ENCODE measurements at regions not wholly inside any gene's neighbourhood (a gene's known extent, or its start where the extent isn't known, plus 50 kb on each side); places are given as distances from the start of the nearest gene placed in this dataset.
A peak's percentile ranks its signal among the peaks of the same experiment; 100 is the strongest.
"Not testable (repeated sequence)": the region's sequence is repeated elsewhere in the genome, so short reads cannot be mapped to it uniquely, and the experiment has no call there.

DNA sequence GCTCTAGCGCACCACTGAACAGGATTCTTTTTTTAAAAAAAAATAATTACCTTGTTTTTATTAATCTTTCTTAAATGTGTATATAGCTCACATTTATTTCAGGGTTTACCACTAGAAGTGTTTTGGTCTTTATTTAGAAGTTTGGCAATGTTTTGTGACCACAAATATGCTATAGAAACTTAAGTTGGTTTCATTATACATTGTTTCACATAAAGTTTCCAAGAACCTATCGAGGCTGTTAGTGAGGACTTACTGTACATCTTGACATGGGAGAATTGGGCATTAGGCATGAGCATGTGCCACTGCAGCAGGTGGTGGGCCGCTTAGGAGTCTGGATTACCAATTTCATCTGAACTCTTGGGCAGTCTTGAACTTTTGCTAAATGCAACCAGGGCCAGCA lies 77.9 kb upstream of the TMEM164 start:
- DNase-seq (ENCODE audit: low read depth); H3K4me3 ChIP-seq (ENCODE audit: low read depth, low read length): not testable (repeated sequence)

DNA sequence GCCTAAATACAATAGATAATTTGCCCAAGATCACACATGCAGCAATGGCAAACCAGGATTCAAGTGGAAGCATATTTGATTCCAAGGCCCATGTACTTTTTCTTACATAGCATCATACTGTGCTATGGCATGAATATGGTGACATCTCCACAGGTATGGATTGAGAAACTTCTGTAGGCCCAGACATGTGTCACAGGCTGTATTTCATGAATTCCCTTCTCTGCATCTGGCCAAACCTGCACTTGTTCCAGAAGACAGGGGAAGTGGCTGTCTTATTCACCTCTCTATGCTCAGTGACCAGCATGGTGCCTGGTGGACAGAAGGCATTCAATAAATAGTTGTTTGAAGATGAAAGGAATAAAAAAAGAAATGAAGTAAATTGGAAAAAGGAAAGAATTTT lies 77.3 kb upstream of the TMEM164 start:
- no peak overlapping the region for H3K4me3 ChIP-seq (ENCODE audit: low read depth, low read length)
- no peak for DNase-seq (ENCODE audit: low read depth)

DNA sequence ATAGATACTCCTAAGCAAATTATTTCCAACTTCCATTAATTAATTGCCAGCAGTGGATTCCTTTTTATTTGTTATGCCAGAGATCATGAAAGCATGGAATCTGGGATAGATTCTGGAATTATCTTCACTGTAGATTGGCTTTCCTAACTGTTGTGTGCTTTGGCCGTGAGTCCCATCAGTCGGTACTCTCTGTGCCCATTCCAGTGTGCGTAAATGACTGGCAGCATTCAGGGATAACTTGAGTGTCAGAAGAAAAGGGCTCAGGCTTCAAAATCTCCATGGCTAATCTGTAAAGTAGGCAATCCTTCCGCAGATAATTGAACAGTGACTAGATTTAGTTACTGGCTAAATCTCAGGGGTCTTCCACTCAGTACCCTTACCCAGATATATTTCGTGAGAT lies 76.8 kb upstream of the TMEM164 start:
- no peak overlapping the region for H3K4me3 ChIP-seq (ENCODE audit: low read depth, low read length)
- DNase-seq (ENCODE audit: low read depth), result no peak

DNA sequence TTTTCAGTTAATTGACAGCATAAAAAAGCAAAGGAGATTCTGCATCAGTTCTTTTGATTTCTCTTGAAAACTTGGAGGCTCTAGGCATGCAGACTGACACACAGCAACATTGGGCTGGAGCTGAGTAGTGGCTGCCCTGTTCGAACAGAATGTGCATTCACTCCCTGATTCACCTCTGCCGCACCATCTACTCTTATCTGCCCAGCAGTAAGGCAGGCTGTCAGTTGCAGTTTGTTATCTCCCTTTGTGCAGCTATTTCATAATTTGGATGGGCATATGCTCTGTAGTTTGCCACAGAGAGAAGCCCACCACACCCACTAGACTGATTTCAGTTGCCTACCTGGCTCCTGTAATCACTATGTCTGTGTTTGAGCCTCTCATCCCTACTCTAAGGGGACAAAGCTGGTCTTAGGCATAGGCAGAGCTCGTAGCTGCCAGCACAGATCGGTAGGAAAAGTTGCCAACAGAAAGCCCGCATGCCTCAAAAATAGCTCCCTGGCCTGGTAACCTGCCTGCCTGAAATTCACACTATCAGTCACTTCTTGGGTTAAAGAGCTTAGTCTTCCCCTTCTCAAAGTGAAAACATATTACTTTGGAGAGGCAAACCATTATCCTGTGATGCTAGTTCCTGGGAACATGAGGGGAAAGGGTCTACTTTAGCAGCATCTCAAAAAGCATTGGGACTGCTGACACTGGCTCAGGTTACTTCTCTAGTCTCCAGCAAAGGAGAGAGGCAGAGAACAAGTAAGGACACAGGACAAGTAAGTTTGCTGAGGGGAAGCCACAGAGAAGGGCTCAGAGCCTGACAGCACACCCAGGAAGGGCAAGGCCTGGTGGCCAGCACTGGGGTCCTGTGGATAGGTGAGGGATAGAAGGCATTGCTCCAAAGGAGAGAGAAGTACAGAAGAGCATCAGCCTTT lies 75.9 kb upstream of the TMEM164 start:
- no peak overlapping the region for H3K4me3 ChIP-seq (ENCODE audit: low read depth, low read length)
- no peak for DNase-seq (ENCODE audit: low read depth)

DNA sequence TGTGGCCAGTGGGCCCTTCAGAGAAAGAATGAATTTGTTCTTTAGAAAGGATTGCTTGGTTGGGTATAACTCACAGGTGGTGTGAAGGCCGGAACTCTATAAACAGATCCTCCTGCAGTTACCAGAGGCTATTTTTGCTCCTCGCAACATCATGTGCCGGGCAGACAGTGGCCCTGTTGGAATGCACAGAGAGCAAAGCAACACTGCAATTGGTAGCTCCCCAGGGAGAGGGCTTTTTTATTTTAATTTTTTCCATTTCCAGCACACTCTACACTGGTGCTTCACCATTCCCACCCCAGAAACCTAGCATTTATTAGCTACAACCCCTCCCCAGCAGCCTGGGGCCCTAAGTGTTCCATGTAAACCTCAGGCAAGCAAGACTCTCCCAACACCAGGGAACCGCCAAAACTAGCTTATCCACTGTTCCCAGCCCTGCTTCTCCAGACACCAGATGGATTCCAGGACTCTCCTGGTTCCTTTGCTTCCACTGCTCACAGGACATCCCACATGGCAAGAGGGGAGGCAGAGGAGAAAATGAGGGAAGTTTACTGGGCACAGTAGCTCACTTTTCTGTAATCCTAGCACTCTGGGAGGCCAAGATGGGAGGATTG lies 75.1 kb upstream of the TMEM164 start:
- no peak for DNase-seq (ENCODE audit: low read depth)

DNA sequence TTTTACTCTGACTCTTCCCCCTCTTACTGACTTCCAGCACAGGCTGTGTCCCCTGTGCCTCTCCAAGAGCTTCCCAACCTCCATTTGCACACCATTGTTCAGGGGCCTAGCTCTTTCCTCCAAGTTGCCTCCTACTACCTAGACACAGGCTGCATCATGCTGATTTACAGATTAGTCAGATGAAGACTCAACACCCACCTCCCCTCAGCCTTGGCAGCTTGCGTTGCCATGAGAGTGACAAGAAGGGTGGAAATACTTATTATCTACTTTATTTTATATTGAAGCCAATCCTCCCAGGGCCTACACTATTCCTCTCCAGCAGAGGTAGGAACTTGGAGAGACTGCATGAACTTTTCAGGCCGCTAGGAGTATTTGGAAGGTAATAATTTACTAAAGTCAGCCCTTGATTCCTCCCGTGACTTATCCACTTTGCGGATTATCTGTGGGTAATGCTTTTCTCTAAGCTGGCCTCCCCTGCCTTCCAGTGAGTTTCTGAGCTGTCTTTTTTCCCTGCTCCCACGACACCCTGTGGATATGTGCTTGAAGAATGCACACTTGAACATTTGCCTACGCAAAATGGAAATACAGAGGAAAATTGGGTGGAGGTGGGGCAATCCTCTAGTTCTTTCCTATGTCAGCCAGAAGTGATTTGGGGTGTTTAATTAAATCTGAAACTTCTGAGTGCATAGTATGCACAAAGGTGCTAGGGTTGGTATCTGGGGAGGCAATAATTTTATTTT lies 74.1 kb upstream of the TMEM164 start:
- DNase-seq (ENCODE audit: low read depth), result no peak
- H3K4me3 ChIP-seq (ENCODE audit: low read depth, low read length), result no peak overlapping the region

More for the DNA sequence above, 75.1 kb upstream of the TMEM164 start:
- H3K4me3 ChIP-seq (ENCODE audit: low read depth, low read length), result no peak overlapping the region

DNA sequence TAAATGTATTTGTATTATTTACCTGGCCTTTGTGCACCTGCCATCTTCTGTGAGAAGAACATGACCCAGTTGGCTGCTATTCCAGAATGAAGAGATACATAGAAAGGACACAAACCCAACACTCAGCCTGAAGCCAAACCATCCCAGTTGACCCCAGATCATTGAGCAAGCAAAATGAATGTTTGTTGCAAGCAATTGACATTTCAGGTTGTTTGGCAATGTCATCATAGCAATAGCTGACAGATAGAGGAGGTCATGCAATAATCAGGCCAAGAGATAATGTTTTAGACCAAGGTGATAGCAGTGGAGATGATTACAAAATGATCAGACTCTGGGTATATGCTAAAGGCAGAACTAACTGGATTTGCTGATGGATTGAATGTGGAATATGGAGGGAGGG lies 71.2 kb upstream of the TMEM164 start:
- H3K4me3 ChIP-seq (ENCODE audit: low read depth, low read length), result no peak overlapping the region
- DNase-seq (ENCODE audit: low read depth), result no peak

DNA sequence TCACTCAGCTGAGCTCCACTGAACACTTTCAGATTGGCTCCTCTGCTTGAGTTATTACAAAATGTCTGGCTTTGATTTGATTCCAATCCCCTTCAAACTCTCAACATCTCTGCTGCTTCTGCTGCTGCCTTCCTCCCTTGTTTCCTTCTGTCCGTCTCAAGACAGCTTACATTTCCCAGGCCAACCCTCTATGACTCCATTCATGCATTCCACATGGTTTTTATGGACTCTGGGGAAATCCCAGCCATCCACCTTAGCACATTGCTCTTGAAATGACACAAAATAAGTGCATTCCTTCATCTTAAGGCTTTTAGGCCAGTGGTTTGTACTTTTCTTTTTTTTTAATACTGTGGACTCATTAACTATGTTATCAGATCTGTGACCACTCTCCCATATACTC lies 68.5 kb upstream of the TMEM164 start:
- peak; percentile 27 for DNase-seq (ENCODE audit: low read depth)
- no peak overlapping the region for H3K4me3 ChIP-seq (ENCODE audit: low read depth, low read length)

DNA sequence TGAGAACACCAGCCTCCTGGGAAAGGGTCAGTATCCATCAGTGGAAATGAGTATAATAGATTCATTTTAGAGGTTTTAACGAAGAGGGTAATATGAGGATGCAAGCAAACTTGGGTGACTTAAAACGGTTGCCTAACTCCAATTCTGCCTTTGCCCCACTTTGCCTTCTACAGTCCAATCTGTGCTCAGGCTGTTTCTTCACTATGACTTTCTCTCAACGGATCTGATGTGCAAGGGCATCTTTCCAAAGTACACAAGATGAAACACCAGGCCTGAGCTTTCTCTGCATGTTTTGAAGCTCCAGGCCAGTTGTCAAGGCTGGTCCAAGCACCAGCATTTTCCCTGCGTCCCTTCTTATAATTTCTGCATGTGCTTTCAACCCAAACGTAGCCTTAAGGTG lies 68.0 kb upstream of the TMEM164 start:
- peak; percentile 64 for DNase-seq (ENCODE audit: low read depth)
- no peak overlapping the region for H3K4me3 ChIP-seq (ENCODE audit: low read depth, low read length)

DNA sequence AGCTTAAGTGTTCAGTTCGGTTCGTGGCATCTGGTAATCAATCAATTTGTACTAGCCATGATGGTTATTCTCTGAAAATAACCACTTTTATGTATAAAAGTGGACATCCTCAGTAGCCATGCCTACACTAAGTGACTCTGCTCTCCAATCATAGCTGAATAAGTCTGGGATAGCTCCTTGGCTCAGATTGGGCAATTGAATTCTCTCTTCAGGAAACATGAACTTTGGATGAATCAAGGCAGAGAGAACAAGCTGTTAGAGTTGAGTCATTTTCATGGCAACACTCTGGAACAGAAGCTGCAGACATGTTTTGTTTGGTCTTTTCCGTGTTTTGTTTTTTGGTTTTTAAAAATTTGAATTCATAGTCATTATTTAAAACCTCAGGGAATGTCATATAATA lies 66.8 kb upstream of the TMEM164 start:
- DNase-seq (ENCODE audit: low read depth), result peak; percentile 50

DNA sequence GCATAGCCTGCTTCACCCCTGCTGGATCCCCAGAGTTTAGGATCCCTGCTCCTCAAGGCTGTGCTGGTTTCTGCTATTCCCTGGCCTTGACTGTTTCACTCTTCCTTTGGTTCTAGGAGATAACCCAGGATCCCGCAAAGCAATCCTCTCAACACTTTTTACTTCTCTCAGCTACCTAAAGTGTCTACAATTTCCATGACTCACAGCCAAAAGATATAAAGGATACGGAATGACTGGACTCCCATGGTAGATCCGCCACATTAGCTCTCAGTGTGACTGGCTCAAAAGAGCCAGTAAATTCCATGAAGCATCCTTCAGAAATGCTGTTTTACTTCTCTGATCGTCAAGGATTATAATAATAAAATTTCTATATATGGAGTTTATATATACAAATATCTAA lies 66.3 kb upstream of the TMEM164 start:
- no peak for DNase-seq (ENCODE audit: low read depth)
- no peak overlapping the region for H3K4me3 ChIP-seq (ENCODE audit: low read depth, low read length)

More for the DNA sequence above, 66.8 kb upstream of the TMEM164 start:
- no peak overlapping the region for H3K4me3 ChIP-seq (ENCODE audit: low read depth, low read length)

DNA sequence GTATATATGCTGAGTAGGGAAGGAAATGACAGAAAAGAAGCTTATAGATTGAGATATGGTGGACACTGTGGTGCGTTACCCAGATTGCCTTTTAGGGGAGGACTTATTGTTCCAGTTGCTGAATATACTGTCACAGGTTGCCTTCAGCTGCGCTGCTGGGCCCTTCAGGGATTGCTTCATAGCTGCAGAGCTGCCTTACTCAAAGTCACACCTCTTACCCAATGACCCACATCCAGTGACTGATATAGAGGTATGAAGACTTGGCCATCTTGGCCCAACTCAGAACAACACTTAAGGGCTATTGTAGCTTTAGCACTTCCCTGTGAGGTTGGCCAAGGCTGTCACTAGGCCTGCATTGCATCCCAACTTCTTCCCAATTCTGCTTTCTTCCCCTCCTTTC lies 63.4 kb upstream of the TMEM164 start:
- H3K4me3 ChIP-seq (ENCODE audit: low read depth, low read length), result no peak overlapping the region
- DNase-seq (ENCODE audit: low read depth), result no peak

DNA sequence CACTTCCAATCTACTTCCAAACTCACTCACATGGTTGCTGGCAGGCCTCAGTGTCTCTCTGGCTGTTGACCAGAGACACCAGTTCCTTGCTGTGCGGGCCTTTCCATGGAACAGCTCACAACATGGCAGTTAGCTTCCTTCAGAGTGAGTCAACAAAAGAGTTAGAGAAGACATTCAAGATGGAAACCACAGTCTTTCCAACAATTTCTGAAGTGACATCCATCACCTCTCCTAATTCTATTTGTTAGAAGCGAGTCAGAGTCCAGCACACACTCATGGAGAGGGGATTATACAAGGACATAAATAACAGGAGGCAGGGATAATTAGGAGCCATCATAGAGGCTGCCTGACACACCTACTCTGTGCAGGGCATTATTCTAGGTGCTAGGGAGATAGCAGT lies 62.5 kb upstream of the TMEM164 start:
- H3K4me3 ChIP-seq (ENCODE audit: low read depth, low read length), result no peak overlapping the region
- no peak for DNase-seq (ENCODE audit: low read depth)

DNA sequence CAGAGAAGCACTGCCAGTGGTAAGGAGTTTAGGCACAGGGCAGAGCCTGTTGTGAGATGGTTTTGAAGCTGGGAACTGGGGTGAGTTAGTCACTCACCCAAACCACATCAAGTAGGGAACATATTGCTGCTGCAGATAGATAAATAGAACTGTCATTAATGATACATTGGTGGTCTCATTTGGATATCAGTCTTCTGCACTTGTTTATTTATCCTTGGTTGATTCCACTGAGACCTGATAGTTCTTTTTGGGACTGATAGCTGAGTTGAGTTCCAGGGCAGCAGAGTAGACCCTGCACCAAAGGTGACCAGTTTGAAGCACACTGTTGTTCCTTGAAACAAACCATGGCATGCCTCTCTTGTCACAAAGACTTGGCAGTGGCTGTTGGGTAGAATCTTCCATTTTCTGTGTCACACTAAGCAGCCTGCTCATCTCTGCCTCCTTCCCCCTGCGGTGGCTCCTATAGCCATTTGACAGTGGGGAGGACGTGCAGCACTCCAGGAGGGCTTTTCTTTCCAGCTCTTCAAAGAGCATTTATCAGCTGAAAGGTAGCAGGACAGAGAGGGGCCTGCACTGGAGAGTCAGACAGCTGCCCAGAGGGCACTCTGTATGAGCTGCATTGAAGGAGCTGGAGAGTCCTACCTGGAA lies 59.7 kb upstream of the TMEM164 start:
- no peak for DNase-seq (ENCODE audit: low read depth)

DNA sequence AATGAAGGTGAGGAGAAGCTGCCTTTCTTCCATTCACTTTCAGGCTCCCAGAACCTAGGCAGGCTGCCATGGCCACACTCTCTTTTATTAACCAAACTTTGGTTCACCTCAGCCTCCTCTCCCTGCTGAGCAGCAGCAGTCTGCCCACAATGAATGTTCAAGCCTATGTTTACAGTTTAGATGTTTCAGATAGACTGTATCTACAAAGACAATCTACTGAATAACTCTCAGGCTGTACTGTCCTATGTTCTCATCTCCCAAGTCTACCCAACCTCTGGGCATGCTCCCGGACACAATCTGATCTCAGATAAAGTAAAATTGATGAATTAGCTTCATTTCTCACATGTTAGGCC lies 59.2 kb upstream of the TMEM164 start:
- DNase-seq (ENCODE audit: low read depth), result no peak
- no peak overlapping the region for H3K4me3 ChIP-seq (ENCODE audit: low read depth, low read length)

More for the DNA sequence above, 59.7 kb upstream of the TMEM164 start:
- no peak overlapping the region for H3K4me3 ChIP-seq (ENCODE audit: low read depth, low read length)

DNA sequence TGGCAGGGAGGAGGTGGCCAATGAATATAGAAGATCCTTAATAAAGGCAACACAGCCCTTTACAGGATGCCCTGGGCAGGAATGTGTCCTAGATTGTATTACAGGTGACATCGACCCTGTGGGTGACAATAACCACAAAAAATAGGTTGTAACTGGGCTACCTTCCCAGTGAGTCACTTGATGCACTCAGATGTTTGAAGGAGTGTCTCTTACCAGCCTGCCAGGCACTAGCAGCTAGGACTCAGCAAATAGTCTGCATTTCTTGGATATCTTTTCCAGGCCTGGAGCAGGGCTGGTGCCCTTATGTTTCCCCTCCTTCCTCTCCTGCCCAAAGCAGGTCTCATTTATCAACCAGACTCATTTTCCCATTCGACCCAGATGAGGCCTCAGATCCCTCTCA lies 50.9 kb upstream of the TMEM164 start:
- no peak overlapping the region for H3K4me3 ChIP-seq (ENCODE audit: low read depth, low read length)
- DNase-seq (ENCODE audit: low read depth), result no peak

DNA sequence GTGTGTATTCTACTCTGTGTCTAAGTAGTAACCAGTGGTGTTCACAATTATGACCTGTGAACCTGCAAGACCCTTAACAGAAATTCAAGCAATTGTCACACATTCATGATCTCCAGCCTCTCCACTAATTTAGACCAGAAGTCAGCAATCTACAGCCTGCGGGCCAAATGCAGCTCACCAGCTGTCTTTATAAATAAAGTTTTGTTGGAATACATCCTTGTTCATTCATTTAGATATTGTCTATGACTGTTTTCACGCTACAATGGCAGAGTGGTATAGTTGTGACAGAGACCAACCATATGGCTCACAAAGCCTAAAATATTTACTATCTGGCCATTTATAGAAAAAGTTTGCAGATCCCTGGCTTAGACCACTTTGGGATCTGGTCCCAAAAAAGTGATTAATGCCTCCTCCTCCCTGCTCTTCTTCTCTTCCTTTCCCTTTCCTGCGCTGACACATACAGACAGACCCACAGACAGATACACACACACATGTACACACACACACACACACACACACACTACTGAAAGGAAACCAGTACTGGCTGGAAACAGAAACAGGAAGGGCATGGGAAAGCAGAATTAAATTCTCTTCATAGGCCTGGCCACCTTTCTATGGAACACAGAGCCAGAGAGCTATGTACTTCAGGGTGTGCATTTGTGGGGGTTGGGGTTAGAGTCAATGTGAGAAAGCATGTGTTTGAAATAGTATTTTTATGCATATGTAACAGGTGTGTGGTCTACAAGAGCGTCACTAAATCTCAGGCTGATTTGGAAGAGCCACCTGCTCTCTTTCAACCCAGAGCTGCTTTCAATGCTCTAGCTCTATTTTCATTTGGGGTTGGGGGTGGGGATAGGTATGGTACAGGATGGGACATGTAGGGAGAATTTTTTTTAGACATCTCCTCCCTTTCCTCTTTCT lies 49.7 kb upstream of the TMEM164 start:
- DNase-seq (ENCODE audit: low read depth), result no peak
- H3K4me3 ChIP-seq (ENCODE audit: low read depth, low read length), result no peak overlapping the region
